NT2/D1 (cell line): ENCODE measurements at regions not wholly inside any gene's neighbourhood (a gene's known extent, or its start where the extent isn't known, plus 50 kb on each side); places are given as distances from the start of the nearest gene placed in this dataset.

ENCODE experiments used
- SUZ12 ChIP-seq: IDR thresholded peaks from 2 replicates; pipeline ENCODE4 v1.6.1; 2011; ENCODE audit not compliant: insufficient read length, insufficient read depth; ENCODE audit errors: extremely low read depth
- YY1 ChIP-seq: IDR thresholded peaks from 2 replicates; pipeline ENCODE4 v1.6.1; 2011; ENCODE audit not compliant: insufficient read length, insufficient read depth
- ZNF274 ChIP-seq: IDR thresholded peaks from 2 replicates; pipeline ENCODE4 v1.6.1; 2011; ENCODE audit warnings: mild to moderate bottlenecking, low read depth, low read length

DNA sequence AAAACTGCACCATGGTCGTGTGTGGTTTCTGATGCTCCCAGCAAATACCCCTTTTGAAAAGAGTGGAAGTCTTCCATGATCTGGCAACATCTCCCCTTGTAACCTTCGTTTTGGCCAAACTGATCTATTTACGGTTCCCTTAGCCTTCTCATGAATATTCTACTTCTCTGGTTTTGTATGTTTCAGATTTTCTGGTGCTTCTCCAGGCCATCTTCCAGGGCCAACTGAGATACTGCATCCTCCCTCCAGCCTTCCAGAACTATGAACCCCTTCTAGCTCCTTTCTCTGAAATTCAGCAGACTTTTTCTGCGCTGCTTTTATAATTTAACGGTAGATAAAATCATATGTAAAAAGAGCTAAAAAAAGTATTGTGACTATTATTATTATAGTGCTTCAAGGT is 97.7 kb downstream of the XCL2 start:
- TF ChIP-seq ZNF274 (no peak), YY1 (no peak), SUZ12 (no peak)
